HepG2 (cell line): ENCODE measurements at regions not wholly inside any gene's neighbourhood (a gene's known extent, or its start where the extent isn't known, plus 50 kb on each side); places are given as distances from the start of the nearest gene placed in this dataset.

Experiments used
- ATAC-seq: fragments of 200-7000 bp; cut with Tn5 transposase; 3 replicates; pipeline ENCODE4 v1.9.1; 2020; ENCODE audit warnings: mild to moderate bottlenecking, moderate library complexity
- BruUV-seq: library from RNA; stranded (reverse); fragments of 400-500 nt; replicated peaks from 2 replicates; lab custom pipeline; 2021; lab: Mats Ljungman, UMichigan
- CTCF ChIA-PET: fragments of 300-600 bp; formaldehyde crosslinking; extraction: SDS; loops from one replicate; lab custom pipeline; 2021; ENCODE audit warnings: low total read pairs, inconsistent platforms, low intra/inter-chr PET ratio; lab: Yijun Ruan, JAX
- POLR2A ChIA-PET: fragments of 350-600 bp; sonication (Branson Sonifier 250); formaldehyde crosslinking; loops from one replicate; lab custom pipeline; 2020; ENCODE audit warnings: antibody characterized with exemption, inconsistent platforms; lab: Yijun Ruan, JAX
- DNase-seq: peaks from one replicate; pipeline ENCODE4 v3.0.0-alpha.2; 2015; ENCODE audit warnings: low spot score
- FAIRE-seq: peaks from 3 replicates; lab custom pipeline; 2011; peaks lifted over from hg19 to GRCh38; lab: Jason Lieb, UNC
- H2AFZ ChIP-seq: one replicate; pipeline ENCODE4 v1.6.1; 2011; ENCODE audit warnings: low read length, inconsistent platforms
- H3K27ac ChIP-seq: fragments of 300-600 bp; 3 replicates; pipeline ENCODE4 v1.8.0; 2011; ENCODE audit warnings: mixed run types, mild to moderate bottlenecking, mixed read lengths, low read length, inconsistent platforms; ENCODE audit not compliant: insufficient read depth; ENCODE audit errors: extremely low read length
- H3K27me3 ChIP-seq, 2 experiments: fragments of 200-600 bp in 1 of 2; 2 replicates in 1 of 2; 3 replicates in 1 of 2; pipeline versions ENCODE4 v1.6.0 to v1.8.0; 2011; ENCODE audit warnings: low read length in 2 of 2, mild to moderate bottlenecking in 2 of 2, moderate library complexity in 2 of 2, inconsistent platforms in 1 of 2; ENCODE audit not compliant: insufficient read depth in 2 of 2, control insufficient read depth in 1 of 2
- H3K36me3 ChIP-seq, 2 experiments: fragments of 200-600 bp in 1 of 2; replicated peaks in 1 of 2; 2 replicates in 1 of 2; 3 replicates in 1 of 2; pipeline versions ENCODE4 v1.5.1 to v1.8.0; 2011; ENCODE audit warnings: low read length in 2 of 2, inconsistent platforms in 1 of 2; ENCODE audit not compliant: insufficient read depth in 2 of 2, control insufficient read depth in 1 of 2
- H3K4me1 ChIP-seq: 2 replicates; pipeline ENCODE4 v1.5.1; 2012; ENCODE audit warnings: low read length, inconsistent platforms; ENCODE audit not compliant: insufficient read depth
- H3K4me2 ChIP-seq: 2 replicates; pipeline ENCODE4 v1.6.0; 2011; ENCODE audit warnings: low read depth, low read length, inconsistent platforms
- H3K4me3 ChIP-seq, 3 experiments: fragments of 200-600 bp in 1 of 3; sonication (generic), shearing (Covaris generic) in 1 of 3; replicated peaks in 1 of 3; 2 replicates each; pipeline ENCODE4 v1.5.1; 2011 to 2016; ENCODE audit warnings: low read length in 3 of 3, inconsistent platforms in 2 of 3, low read depth in 2 of 3, mild to moderate bottlenecking in 2 of 3, control low read depth in 1 of 3, mixed read lengths in 1 of 3; ENCODE audit not compliant: insufficient read depth in 1 of 3
- H3K79me2 ChIP-seq: one replicate; pipeline ENCODE4 v1.6.1; 2011; ENCODE audit warnings: low read length, inconsistent platforms; ENCODE audit not compliant: insufficient read depth
- H3K9ac ChIP-seq: 2 replicates; pipeline ENCODE4 v1.6.0; 2011; ENCODE audit warnings: mild to moderate bottlenecking, low read depth, low read length, inconsistent platforms; ENCODE audit not compliant: insufficient read depth
- H3K9me3 ChIP-seq: 2 replicates; pipeline ENCODE4 v1.5.1; 2012; ENCODE audit warnings: mild to moderate bottlenecking, low read length
- H4K20me1 ChIP-seq: 2 replicates; pipeline ENCODE4 v1.6.0; 2011; ENCODE audit warnings: inconsistent platforms, mild to moderate bottlenecking, low read length, moderate library complexity; ENCODE audit not compliant: insufficient read depth
- AGO2 ChIP-seq: fragments of 200-400 bp; formaldehyde crosslinking; optimal IDR thresholded peaks from 2 replicates; pipeline ENCODE3; 2017; ENCODE audit warnings: mild to moderate bottlenecking, low read depth, low read length, moderate library complexity
- ATF7 ChIP-seq, 2 experiments: fragments of 450-650 bp in 1 of 2; sonication (generic) in 1 of 2; formaldehyde crosslinking in 1 of 2; IDR thresholded peaks; 2 replicates each; pipeline versions ENCODE4 v1.4.0 to v1.6.1; 2016 to 2020; ENCODE audit warnings: antibody characterized with exemption in 1 of 2, mild to moderate bottlenecking in 1 of 2, missing genetic modification reagents in 1 of 2
- CBFB ChIP-seq: sonication (generic); formaldehyde crosslinking; IDR thresholded peaks from 2 replicates; pipeline ENCODE4 v1.4.0; 2020; ENCODE audit warnings: missing genetic modification reagents
- CCAR2 ChIP-seq: fragments of 200-400 bp; formaldehyde crosslinking; optimal IDR thresholded peaks from 2 replicates; pipeline ENCODE3; 2018; ENCODE audit warnings: low read depth, mild to moderate bottlenecking, low read length, moderate library complexity
- HHEX ChIP-seq: IDR thresholded peaks from 2 replicates; pipeline ENCODE4 v1.6.1; 2016; ENCODE audit warnings: control low read depth
- HMG20A ChIP-seq: IDR thresholded peaks from 2 replicates; pipeline ENCODE4 v1.6.1; 2016; ENCODE audit warnings: borderline replicate concordance
- HOXA7 ChIP-seq: sonication (generic); formaldehyde crosslinking; IDR thresholded peaks from 2 replicates; pipeline ENCODE4 v1.8.1; 2022; ENCODE audit warnings: mild to moderate bottlenecking, missing genetic modification reagents, moderate library complexity
- KDM3A ChIP-seq: IDR thresholded peaks from 2 replicates; pipeline ENCODE4 v1.6.1; 2018; ENCODE audit warnings: low read depth, missing compliant biosample characterization
- MAFK ChIP-seq, 2 experiments: IDR thresholded peaks in 1 of 2; conservative IDR thresholded peaks in 1 of 2; 2 replicates each; pipeline ENCODE4 v1.6.1; 2011; ENCODE audit warnings: improper control_type of control experiment in 2 of 2, low read length in 2 of 2
- MTA3 ChIP-seq: sonication (generic); formaldehyde crosslinking; IDR thresholded peaks from 2 replicates; pipeline ENCODE4 v1.4.0; 2020; ENCODE audit warnings: missing genetic modification reagents
- NONO ChIP-seq, 2 experiments: fragments of 450-650 bp in 1 of 2; sonication (generic) in 1 of 2; formaldehyde crosslinking in 1 of 2; IDR thresholded peaks in 1 of 2; conservative IDR thresholded peaks in 1 of 2; 2 replicates each; pipeline versions ENCODE4 v1.6.1 to v1.8.0; 2017 to 2022; ENCODE audit warnings: mild to moderate bottlenecking in 1 of 2, missing genetic modification reagents in 1 of 2, moderate library complexity in 1 of 2
- POLR2G ChIP-seq: fragments of 200-400 bp; formaldehyde crosslinking; IDR thresholded peaks from 2 replicates; pipeline ENCODE4 v1.6.1; 2018; ENCODE audit warnings: mild to moderate bottlenecking, low read depth, low read length, moderate library complexity
- REXO4 ChIP-seq: sonication (generic); formaldehyde crosslinking; IDR thresholded peaks from 2 replicates; pipeline ENCODE4 v1.8.0; 2022; ENCODE audit warnings: missing genetic modification reagents, mild to moderate bottlenecking, borderline replicate concordance
- SKI ChIP-seq: fragments of 450-650 bp; IDR thresholded peaks from one replicate; pipeline ENCODE4 v1.6.1; 2018; ENCODE audit warnings: mild to moderate bottlenecking; ENCODE audit not compliant: partially characterized antibody
- SP140L ChIP-seq: sonication (generic); formaldehyde crosslinking; IDR thresholded peaks from 2 replicates; pipeline ENCODE4 v1.4.0; 2020; ENCODE audit warnings: missing genetic modification reagents, borderline replicate concordance
- ZBTB1 ChIP-seq: sonication (generic); formaldehyde crosslinking; IDR thresholded peaks from 2 replicates; pipeline ENCODE4 v1.4.0; 2020; ENCODE audit warnings: missing genetic modification reagents, borderline replicate concordance
- ZNF256 ChIP-seq: sonication (generic); formaldehyde crosslinking; conservative IDR thresholded peaks from 2 replicates; pipeline ENCODE4 v1.4.0; 2020; ENCODE audit warnings: missing genetic modification reagents
- ZNF296 ChIP-seq: sonication (generic); formaldehyde crosslinking; conservative IDR thresholded peaks from 2 replicates; pipeline ENCODE4 v1.5.0; 2020; ENCODE audit warnings: mild to moderate bottlenecking, missing genetic modification reagents
- ZNF746 ChIP-seq: sonication (generic); formaldehyde crosslinking; IDR thresholded peaks from 2 replicates; pipeline ENCODE4 v1.8.0; 2022; ENCODE audit warnings: mild to moderate bottlenecking, missing genetic modification reagents
- ZNF768 ChIP-seq: sonication (generic); formaldehyde crosslinking; IDR thresholded peaks from 2 replicates; pipeline ENCODE4 v1.4.0; 2020; ENCODE audit warnings: missing genetic modification reagents
- ZNF883 ChIP-seq: sonication (generic); formaldehyde crosslinking; IDR thresholded peaks from 2 replicates; pipeline ENCODE4 v1.5.1; 2020; ENCODE audit warnings: mild to moderate bottlenecking, missing genetic modification reagents; ENCODE audit errors: not compliant biosample characterization
- ZZZ3 ChIP-seq: sonication (generic); formaldehyde crosslinking; IDR thresholded peaks from 2 replicates; pipeline ENCODE4 v1.4.0; 2020; ENCODE audit warnings: missing genetic modification reagents, mild to moderate bottlenecking, borderline replicate concordance
- WGBS: methylation state at CpG from one replicate; pipeline ENCODE4 v1.1.6; 2017; ENCODE audit warnings: low lambda C conversion rate; 5-methylcytosine and 5-hydroxymethylcytosine counted together
- in situ Hi-C: cut with HindIII; loops from 2 replicates; pipeline ENCODE4 v1.10.0; 2017; ENCODE audit warnings: low pct_unique_long_range_greater_than_20kb; ENCODE audit not compliant: extremely low pct_ligation_motif_present
- intact Hi-C: fragments of 100-400 bp; cut with micrococcal nuclease; formaldehyde crosslinking; loops from one replicate; pipeline ENCODE4 v1.10.0; 2022; ENCODE audit not compliant: unreplicated experiment
- TF ChIP-seq, protein P1 (sequence below): sonication (generic); formaldehyde crosslinking; IDR thresholded peaks from 2 replicates; pipeline ENCODE4 v1.5.0; 2020; ENCODE audit warnings: mild to moderate bottlenecking, missing genetic modification reagents

DNA sequence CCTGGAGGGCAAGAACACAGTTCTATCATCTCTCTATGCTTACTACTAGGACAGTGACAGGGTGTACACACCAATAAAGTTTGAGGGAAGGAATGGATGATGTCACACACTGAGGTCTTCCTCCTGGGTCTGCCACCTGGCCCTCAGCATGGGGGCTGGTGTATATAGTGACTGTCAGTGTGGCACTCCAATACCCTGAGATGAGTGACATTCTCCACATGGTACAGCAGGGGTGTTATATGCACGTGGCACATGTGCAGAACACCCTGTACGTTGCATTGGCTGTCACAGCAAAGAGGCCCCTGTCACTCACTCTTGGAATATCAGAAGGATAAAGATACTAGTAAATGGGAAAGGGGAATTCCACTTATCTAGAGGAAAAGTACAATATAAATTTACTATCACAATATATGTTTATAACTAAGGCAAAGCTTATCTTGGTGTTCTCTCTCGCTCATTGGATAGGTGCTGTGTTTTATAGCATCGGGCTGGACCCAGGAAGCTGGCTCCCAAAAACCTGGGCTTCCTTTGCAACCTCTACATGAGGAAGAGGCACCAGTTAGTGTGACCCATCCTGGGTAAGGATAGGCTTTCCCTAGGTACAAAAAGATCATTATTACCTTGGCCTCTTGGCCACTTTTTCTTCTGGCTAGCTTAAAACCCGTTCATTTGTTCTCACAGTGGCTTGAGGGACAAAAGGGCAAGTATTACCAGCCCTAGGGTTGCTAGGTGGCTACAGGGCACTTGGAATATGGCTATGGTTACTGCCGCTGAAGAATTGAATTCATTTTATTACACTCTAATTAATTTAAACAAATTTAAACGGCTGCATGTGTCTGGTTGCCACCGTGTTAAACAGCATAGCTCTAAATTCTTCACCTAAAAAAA is 54.8 kb upstream of the HES1 start (continued):
- TF ChIP-seq ATF7 (IDR thresholded peaks at IDR 0.05), result 0 out of 2 replicates have a peak, but pooled peaks have one; percentile 17
- TF ChIP-seq ATF7 (CRISPR knock-in tag; IDR thresholded peaks at IDR 0.05), result no peak
- no peak for TF ChIP-seq POLR2G
- no peak for TF ChIP-seq ZNF746 (CRISPR knock-in tag)
- TF ChIP-seq ZNF883 (CRISPR knock-in tag), result no peak
- TF ChIP-seq, protein P1, sequence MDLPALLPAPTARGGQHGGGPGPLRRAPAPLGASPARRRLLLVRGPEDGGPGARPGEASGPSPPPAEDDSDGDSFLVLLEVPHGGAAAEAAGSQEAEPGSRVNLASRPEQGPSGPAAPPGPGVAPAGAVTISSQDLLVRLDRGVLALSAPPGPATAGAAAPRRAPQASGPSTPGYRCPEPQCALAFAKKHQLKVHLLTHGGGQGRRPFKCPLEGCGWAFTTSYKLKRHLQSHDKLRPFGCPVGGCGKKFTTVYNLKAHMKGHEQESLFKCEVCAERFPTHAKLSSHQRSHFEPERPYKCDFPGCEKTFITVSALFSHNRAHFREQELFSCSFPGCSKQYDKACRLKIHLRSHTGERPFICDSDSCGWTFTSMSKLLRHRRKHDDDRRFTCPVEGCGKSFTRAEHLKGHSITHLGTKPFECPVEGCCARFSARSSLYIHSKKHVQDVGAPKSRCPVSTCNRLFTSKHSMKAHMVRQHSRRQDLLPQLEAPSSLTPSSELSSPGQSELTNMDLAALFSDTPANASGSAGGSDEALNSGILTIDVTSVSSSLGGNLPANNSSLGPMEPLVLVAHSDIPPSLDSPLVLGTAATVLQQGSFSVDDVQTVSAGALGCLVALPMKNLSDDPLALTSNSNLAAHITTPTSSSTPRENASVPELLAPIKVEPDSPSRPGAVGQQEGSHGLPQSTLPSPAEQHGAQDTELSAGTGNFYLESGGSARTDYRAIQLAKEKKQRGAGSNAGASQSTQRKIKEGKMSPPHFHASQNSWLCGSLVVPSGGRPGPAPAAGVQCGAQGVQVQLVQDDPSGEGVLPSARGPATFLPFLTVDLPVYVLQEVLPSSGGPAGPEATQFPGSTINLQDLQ, result no peak
- TF ChIP-seq CBFB (CRISPR knock-in tag), result no peak
- no peak for TF ChIP-seq REXO4
- TF ChIP-seq ZNF256 (CRISPR knock-in tag), result no peak
- no peak for TF ChIP-seq SP140L (CRISPR knock-in tag)
- TF ChIP-seq, all 625 proteins: peak for 3

DNA sequence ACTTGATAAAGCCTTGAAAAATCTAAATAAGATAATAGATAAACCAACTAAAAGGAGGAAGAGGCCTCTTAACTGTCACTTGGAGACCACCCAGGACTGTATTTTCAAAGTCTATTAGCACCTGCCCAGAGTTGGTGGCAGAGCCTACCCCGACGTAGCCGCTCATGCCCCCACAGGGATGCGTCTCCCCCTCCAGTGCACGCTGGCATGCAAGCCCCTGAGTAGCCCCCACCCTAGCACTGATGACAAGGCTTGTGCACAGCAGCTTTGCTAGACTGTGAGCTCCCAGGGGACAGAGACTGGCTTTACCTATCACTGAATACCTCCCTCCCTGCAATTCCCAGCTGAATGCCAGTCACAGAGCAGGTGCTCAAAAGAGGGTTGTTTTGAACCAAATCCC is 54.1 kb upstream of the HES1 start:
- no peaks in the 10 kb centered on the region for H3K9me3 ChIP-seq
- H3K4me3 ChIP-seq, result no peak overlapping the region
- no peak overlapping the region for H3K27ac ChIP-seq
- BruUV-seq, result no TSS peak
- no peak overlapping the region for H2AFZ ChIP-seq
- H3K36me3 ChIP-seq, result no peaks in the 10 kb centered on the region
- CTCF ChIA-PET, result no interaction called here
- H4K20me1 ChIP-seq, result no peaks in the 10 kb centered on the region
- H3K4me1 ChIP-seq, result peaks cover 64% of the 10 kb centered on the region
- POLR2A ChIA-PET, result interaction anchor here (1.2 to 2.9 kb wide), 4 partner anchors 49 to 55 kb away, joined by 4 to 14 read pairs (median 8); partner anchors contain the start of gene HES1
- H3K79me2 ChIP-seq, result no peaks in the 10 kb centered on the region
- intact Hi-C loops, result no loop called here
- TF ChIP-seq MAFK (conservative IDR thresholded peaks at IDR 0.05 in 1 of 2, IDR thresholded peaks at IDR 0.05 in 1 of 2; ENCODE audit: low read length in 2 of 2) (no peak), HOXA7 (CRISPR knock-in tag) (no peak), NONO (IDR thresholded peaks at IDR 0.05) (no peak), NONO (CRISPR knock-in tag; conservative IDR thresholded peaks at IDR 0.05) (no peak), ZZZ3 (no peak), CCAR2 (no peak), ZNF768 (CRISPR knock-in tag) (no peak), AGO2 (no peak), ZNF296 (CRISPR knock-in tag) (no peak), HMG20A (CRISPR knock-in tag) (no peak), HHEX (CRISPR knock-in tag) (no peak), MTA3 (no peak), KDM3A (CRISPR knock-in tag) (no peak), SKI (no peak), ZBTB1 (CRISPR knock-in tag) (no peak)
- DNase-seq (no peak), FAIRE-seq (no peak), ATAC-seq (no peak)
- H3K4me2 ChIP-seq, result no peak overlapping the region
- WGBS, result 100% methylated on average over 3 of the region's 5 CpGs
- H3K9ac ChIP-seq, result no peak overlapping the region
- in situ Hi-C loops, result no loop called here
- no peaks in the 10 kb centered on the region; a peak in 1 of 5 replicates for H3K27me3 ChIP-seq
